ENCODE measurements at regions not wholly inside any gene's neighbourhood (a gene's known extent, or its start where the extent isn't known, plus 50 kb on each side); places are given as distances from the start of the nearest gene placed in this dataset.

DNA sequence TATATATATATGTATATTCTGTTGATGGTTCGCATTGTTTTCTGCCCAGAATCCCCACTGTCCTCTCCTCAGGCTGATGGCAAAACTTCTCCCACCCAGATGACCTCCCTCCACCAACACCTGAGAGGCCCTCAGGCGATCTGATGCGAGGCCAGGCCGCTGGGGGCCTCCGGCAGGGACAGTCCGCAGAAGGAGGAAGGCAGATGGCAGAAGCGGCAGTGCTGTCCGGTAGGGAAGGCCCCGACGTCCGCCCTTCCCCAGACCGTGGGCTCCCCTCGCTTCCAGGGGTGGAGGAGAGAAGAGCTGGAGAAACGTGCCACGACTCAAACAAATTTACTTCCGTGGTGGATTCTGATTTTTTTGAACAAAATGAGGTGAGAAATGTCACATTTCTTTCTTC is 178.3 kb upstream of the RGS6 start:
- no peak for TF ChIP-seq POLR2AphosphoS5 (IDR thresholded peaks at IDR 0.05; ENCODE audit: insufficient read depth, low read depth, low read length)
- no peak for TF ChIP-seq GATA2 (IDR thresholded peaks at IDR 0.05; ENCODE audit: insufficient read depth, insufficient read length, low read depth, low read length)
- no peak for TF ChIP-seq POLR2A (IDR thresholded peaks at IDR 0.05; ENCODE audit: low read depth, low read length)
- TF ChIP-seq, protein P1, sequence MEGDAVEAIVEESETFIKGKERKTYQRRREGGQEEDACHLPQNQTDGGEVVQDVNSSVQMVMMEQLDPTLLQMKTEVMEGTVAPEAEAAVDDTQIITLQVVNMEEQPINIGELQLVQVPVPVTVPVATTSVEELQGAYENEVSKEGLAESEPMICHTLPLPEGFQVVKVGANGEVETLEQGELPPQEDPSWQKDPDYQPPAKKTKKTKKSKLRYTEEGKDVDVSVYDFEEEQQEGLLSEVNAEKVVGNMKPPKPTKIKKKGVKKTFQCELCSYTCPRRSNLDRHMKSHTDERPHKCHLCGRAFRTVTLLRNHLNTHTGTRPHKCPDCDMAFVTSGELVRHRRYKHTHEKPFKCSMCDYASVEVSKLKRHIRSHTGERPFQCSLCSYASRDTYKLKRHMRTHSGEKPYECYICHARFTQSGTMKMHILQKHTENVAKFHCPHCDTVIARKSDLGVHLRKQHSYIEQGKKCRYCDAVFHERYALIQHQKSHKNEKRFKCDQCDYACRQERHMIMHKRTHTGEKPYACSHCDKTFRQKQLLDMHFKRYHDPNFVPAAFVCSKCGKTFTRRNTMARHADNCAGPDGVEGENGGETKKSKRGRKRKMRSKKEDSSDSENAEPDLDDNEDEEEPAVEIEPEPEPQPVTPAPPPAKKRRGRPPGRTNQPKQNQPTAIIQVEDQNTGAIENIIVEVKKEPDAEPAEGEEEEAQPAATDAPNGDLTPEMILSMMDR (IDR thresholded peaks at IDR 0.05; ENCODE audit: extremely low read depth in 1 of 2, insufficient read depth in 1 of 2, low read depth in 1 of 2, low read length in 2 of 2), result no peak
- no peak for TF ChIP-seq EZH2 (IDR thresholded peaks at IDR 0.05; ENCODE audit: borderline replicate concordance, low read depth, low read length, severe bottlenecking)
